ENCODE measurements at regions not wholly inside any gene's neighbourhood (a gene's known extent, or its start where the extent isn't known, plus 50 kb on each side); places are given as distances from the start of the nearest gene placed in this dataset.

DNA sequence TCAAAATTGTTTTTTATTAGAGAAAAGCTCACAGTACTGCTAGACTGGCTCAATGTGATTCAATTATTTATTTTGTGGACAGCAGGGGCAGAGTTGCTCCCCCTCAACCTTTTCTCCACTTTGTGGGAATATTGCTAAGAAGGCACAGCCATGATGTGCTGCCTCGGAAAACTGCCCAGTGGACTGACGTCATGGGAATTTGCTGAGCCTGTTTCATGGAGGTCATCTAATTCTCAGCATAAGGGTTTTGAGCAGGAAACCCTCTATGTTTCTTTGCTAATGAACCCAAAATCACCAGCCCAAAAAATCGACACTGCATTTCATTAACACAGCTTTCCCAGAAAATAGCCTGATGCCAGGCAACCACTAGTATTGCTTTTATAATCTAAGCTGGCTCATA is 228.8 kb upstream of the FAM3C start:
- Histone ChIP-seq H3K4me1 (no peaks in the 10 kb centered on the region), H3K4me3 (no peak overlapping the region), H3K9me3 (no peaks in the 10 kb centered on the region), H3K36me3 (no peaks in the 10 kb centered on the region), H3K27ac (no peak overlapping the region), H3K27me3 (no peaks in the 10 kb centered on the region)
- no peak for TF ChIP-seq POLR2A (IDR thresholded peaks at IDR 0.05)
- TF ChIP-seq, protein P1, sequence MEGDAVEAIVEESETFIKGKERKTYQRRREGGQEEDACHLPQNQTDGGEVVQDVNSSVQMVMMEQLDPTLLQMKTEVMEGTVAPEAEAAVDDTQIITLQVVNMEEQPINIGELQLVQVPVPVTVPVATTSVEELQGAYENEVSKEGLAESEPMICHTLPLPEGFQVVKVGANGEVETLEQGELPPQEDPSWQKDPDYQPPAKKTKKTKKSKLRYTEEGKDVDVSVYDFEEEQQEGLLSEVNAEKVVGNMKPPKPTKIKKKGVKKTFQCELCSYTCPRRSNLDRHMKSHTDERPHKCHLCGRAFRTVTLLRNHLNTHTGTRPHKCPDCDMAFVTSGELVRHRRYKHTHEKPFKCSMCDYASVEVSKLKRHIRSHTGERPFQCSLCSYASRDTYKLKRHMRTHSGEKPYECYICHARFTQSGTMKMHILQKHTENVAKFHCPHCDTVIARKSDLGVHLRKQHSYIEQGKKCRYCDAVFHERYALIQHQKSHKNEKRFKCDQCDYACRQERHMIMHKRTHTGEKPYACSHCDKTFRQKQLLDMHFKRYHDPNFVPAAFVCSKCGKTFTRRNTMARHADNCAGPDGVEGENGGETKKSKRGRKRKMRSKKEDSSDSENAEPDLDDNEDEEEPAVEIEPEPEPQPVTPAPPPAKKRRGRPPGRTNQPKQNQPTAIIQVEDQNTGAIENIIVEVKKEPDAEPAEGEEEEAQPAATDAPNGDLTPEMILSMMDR (IDR thresholded peaks at IDR 0.05), result no peak
- WGBS, 2 donors, result 75 to 76% methylated on average over 3 of the region's 3 CpGs
- no peak for DNase-seq
- intact Hi-C loops (cut with DNase I), result no loop called here

- Histone ChIP-seq H3K36me3 (no peaks in the 10 kb centered on the region), H3K4me1 (no peaks in the 10 kb centered on the region), H3K27me3 (no peaks in the 10 kb centered on the region), H3K27ac (no peak overlapping the region), H3K4me3 (no peak overlapping the region), H3K9me3 (no peaks in the 10 kb centered on the region)
- WGBS, 2 donors, result 71 to 81% methylated on average over 6 of the region's 6 CpGs
- intact Hi-C loops (cut with DNase I), result no loop called here
- no peak for DNase-seq
- TF ChIP-seq POLR2A (IDR thresholded peaks at IDR 0.05), result no peak
- TF ChIP-seq, protein P1 (IDR thresholded peaks at IDR 0.05), result no peak
These were observed 227.2 kb upstream of the FAM3C start for GRCh38 chr7:121623130-121623872.

- intact Hi-C loops (cut with DNase I), result no loop called here
- TF ChIP-seq, protein P1 (IDR thresholded peaks at IDR 0.05), result no peak
- TF ChIP-seq POLR2A (IDR thresholded peaks at IDR 0.05), result no peak
- 83 to 88% methylated on average over 4 of the region's 4 CpGs for WGBS, 2 donors
- no peak for DNase-seq
- Histone ChIP-seq H3K4me3 (no peak overlapping the region), H3K27ac (no peak overlapping the region), H3K27me3 (no peaks in the 10 kb centered on the region), H3K36me3 (no peaks in the 10 kb centered on the region), H3K4me1 (no peaks in the 10 kb centered on the region), H3K9me3 (no peaks in the 10 kb centered on the region)
These were observed 225.8 kb upstream of the FAM3C start for GRCh38 chr7:121621937-121622336.

DNA sequence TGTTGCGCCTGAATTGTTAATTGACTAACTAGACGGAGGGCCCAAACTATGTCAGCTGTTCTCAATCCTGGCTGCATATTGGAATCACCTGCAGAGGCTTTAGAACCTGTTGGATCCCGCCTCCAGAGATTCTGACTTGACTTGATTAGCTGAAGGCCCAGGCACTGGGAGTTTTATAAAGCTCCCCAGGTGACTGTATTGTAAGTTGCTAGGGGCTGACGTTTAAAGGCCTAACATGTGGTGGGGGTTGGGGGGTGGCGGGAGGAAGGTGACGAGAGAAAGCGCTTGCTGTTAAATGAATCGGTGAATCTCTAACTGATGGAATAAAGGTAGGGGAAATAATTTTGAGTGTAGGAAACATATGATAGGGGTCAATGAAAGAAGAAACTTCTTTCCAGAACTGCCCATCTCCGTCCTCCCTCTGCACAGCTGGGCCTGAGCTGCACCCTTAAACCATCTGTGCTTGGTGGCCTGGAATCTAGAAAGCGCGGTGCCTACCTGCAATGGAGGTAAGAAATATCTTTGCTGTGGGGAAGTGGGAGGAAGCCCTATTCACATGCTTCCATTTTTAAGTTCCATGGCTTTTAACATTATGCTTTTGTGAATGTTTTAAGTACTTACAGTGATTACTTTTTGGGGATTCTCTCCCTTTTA is 225.0 kb upstream of the FAM3C start:
- intact Hi-C loops (cut with DNase I), result no loop called here
- Histone ChIP-seq H3K4me3 (no peak overlapping the region), H3K27ac (no peak overlapping the region), H3K27me3 (no peaks in the 10 kb centered on the region), H3K9me3 (no peaks in the 10 kb centered on the region), H3K36me3 (no peaks in the 10 kb centered on the region), H3K4me1 (no peaks in the 10 kb centered on the region)
- DNase-seq, result no peak
- 89 to 91% methylated on average over 11 of the region's 11 CpGs for WGBS, 2 donors
- TF ChIP-seq POLR2A (IDR thresholded peaks at IDR 0.05), result no peak
- TF ChIP-seq, protein P1 (IDR thresholded peaks at IDR 0.05), result no peak

DNA sequence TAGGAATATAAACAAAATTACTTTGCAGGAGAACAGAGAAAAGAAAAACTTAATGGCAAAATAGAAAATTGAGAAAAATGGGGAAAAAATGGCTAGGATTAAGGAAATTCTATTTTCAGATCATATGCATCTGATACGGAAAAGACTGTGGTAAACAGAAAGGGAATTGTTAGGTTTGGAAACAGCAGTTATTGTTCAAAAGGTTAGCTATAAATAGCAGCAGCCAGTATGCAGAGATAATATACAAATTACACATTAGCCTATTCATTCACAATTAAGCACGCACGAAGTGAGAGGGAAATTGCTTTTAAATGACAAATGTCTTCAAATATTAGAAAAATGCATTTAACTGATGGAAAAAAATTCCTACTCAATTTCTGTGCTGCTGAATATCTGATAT is 224.1 kb upstream of the FAM3C start:
- WGBS, 2 donors, result 69 to 70% methylated on average over 3 of the region's 3 CpGs
- no peaks in the 10 kb centered on the region for H3K9me3 ChIP-seq
- no peaks in the 10 kb centered on the region for H3K4me1 ChIP-seq
- no peak for TF ChIP-seq POLR2A (IDR thresholded peaks at IDR 0.05)
- TF ChIP-seq, protein P1 (IDR thresholded peaks at IDR 0.05), result no peak
- H3K27me3 ChIP-seq, result no peaks in the 10 kb centered on the region
- no peak overlapping the region for H3K27ac ChIP-seq
- no peak overlapping the region for H3K4me3 ChIP-seq
- no peak for DNase-seq
- intact Hi-C loops (cut with DNase I), result no loop called here
- H3K36me3 ChIP-seq, result no peaks in the 10 kb centered on the region

Measured in esophagus squamous epithelium (tissue), 5 donors.